Body of pancreas (tissue), 4 donors: ENCODE measurements at regions not wholly inside any gene's neighbourhood (a gene's known extent, or its start where the extent isn't known, plus 50 kb on each side); places are given as distances from the start of the nearest gene placed in this dataset.

Source experiments
- ATAC-seq: fragments of 150-250 bp; one replicate; pipeline ENCODE4 v1.9.1; 2016
- DNase-seq, 4 donors: peaks; one replicate each; pipeline ENCODE4 v3.0.0-alpha.2; 2019
- H3K27ac ChIP-seq, 4 donors: fragments of 200-600 bp; sonication (generic); 1 replicate in 3 of 4; 2 replicates in 1 of 4; pipeline versions ENCODE4 v1.5.1 to v1.6.1; 2016 to 2019; ENCODE audit warnings: mild to moderate bottlenecking in 1 of 4, mixed read lengths in 1 of 4, moderate library complexity in 1 of 4
- H3K27me3 ChIP-seq, 2 donors: fragments of 200-600 bp; sonication (generic); one replicate each; pipeline ENCODE4 v1.6.0; 2016; ENCODE audit warnings: mild to moderate bottlenecking in 1 of 2
- H3K36me3 ChIP-seq, 2 donors: fragments of 200-600 bp; sonication (generic); replicated peaks in 1 of 2; 2 replicates each; pipeline ENCODE4 v1.5.1; 2016; ENCODE audit warnings: low read depth in 2 of 2; ENCODE audit not compliant: insufficient read depth in 1 of 2
- H3K4me1 ChIP-seq: fragments of 200-600 bp; sonication (generic); one replicate; pipeline ENCODE4 v1.6.0; 2016
- H3K4me3 ChIP-seq, 2 donors: fragments of 200-600 bp; sonication (generic); 1 replicate in 1 of 2; 2 replicates in 1 of 2; pipeline ENCODE4 v1.5.1; 2016 to 2019
- H3K9me3 ChIP-seq, 3 donors: fragments of 200-600 bp; sonication (generic); 1 replicate in 2 of 3; 2 replicates in 1 of 3; pipeline ENCODE4 v1.5.1; 2016
- CTCF ChIP-seq, 7 experiments: fragments of 450-650 bp in 4 of 7; fragments of 200-600 bp in 3 of 7; sonication (generic) in 3 of 7; IDR thresholded peaks; one replicate each; pipeline ENCODE4 v1.5.1; 2016 to 2019; ENCODE audit warnings: antibody characterized with exemption in 7 of 7
- POLR2A ChIP-seq, 3 donors: fragments of 450-650 bp; IDR thresholded peaks; one replicate each; pipeline ENCODE4 v1.6.1; 2016; ENCODE audit warnings: antibody characterized with exemption in 3 of 3, mild to moderate bottlenecking in 2 of 3
- WGBS, 2 donors: methylation state at CpG; one replicate each; pipeline ENCODE4 v1.1.5; 2017; 5-methylcytosine and 5-hydroxymethylcytosine counted together
- intact Hi-C: fragments of 100-400 bp; cut with DNase I; formaldehyde crosslinking; loops from one replicate; pipeline ENCODE4 v1.15.1; 2023

DNA sequence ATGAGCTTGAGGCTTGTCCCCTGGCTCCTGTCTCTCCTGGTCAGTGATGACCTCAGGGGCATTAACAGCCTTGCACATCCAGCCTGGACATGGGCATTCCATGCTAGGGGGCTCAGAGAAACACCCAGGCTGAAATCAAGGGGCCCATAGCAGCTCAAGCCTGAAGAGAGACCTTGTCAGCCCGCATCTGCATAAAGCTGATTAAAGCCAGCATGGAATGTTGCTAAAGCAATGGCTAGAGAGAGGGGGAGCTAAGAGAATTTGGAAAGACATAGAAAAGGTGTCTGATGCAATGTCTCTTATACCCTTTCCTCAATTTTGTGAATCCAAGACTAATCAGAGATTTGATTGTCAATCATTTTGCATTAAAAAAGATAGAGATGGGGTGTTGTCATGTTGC, 51.4 kb upstream of the WSCD1 start:
- H3K4me3 ChIP-seq = no peak overlapping the region
- intact Hi-C loops = no loop called here
- TF ChIP-seq POLR2A (IDR thresholded peaks at IDR 0.05) (no peak), CTCF (IDR thresholded peaks at IDR 0.05) (no peak)
- no peak for DNase-seq
- no peak overlapping the region for H3K27ac ChIP-seq
- no peaks in the 10 kb centered on the region for H3K36me3 ChIP-seq
- no peaks in the 10 kb centered on the region for H3K4me1 ChIP-seq
- ATAC-seq = no peak
- H3K27me3 ChIP-seq = no peaks in the 10 kb centered on the region
- H3K9me3 ChIP-seq = no peaks in the 10 kb centered on the region
- 35 to 64% methylated on average over 1 of the region's 1 CpG for WGBS, 2 donors

DNA sequence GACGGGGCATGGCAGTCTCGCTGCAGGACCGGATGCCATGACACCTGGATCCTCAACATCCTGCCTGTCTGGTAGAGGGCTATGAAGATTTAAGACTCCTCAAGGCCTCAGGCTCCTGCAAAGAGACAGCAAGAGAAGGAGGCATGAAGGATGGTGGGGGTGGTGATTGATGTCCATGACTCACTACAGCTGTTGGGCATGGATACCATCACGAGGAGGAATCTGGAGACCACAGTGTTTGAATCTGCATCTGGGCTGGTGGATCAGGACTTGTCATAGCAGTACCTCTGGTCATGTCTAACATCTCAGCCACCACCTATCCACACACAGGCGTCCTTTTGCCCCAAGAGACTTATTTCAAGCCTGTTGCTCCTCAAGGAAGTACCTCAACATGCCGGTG, 50.2 kb upstream of the WSCD1 start:
- Histone ChIP-seq H3K9me3 (no peaks in the 10 kb centered on the region), H3K4me1 (no peaks in the 10 kb centered on the region), H3K4me3 (no peak overlapping the region), H3K36me3 (no peaks in the 10 kb centered on the region), H3K27ac (no peak overlapping the region), H3K27me3 (no peaks in the 10 kb centered on the region)
- 70 to 74% methylated on average over 6 of the region's 6 CpGs for WGBS, 2 donors
- intact Hi-C loops = no loop called here
- TF ChIP-seq CTCF (IDR thresholded peaks at IDR 0.05) = no peak
- no peak for TF ChIP-seq POLR2A (IDR thresholded peaks at IDR 0.05)
- ATAC-seq = no peak
- DNase-seq = no peak

- Histone ChIP-seq H3K36me3 (no peaks in the 10 kb centered on the region), H3K9me3 (no peaks in the 10 kb centered on the region), H3K4me3 (no peak overlapping the region), H3K4me1 (no peaks in the 10 kb centered on the region), H3K27ac (no peak overlapping the region), H3K27me3 (no peaks in the 10 kb centered on the region)
- TF ChIP-seq CTCF (IDR thresholded peaks at IDR 0.05) (no peak), POLR2A (IDR thresholded peaks at IDR 0.05) (no peak)
- DNase-seq = no peak
- WGBS, 2 donors = 25 to 57% methylated on average over 3 of the region's 3 CpGs
- no peak for ATAC-seq
- intact Hi-C loops = no loop called here
These were observed 49.7 kb upstream of the WSCD1 start for GRCh38 chr17:6020376-6021010.
